ENCODE measurements at regions not wholly inside any gene's neighbourhood (a gene's known extent, or its start where the extent isn't known, plus 50 kb on each side); places are given as distances from the start of the nearest gene placed in this dataset.

GRCh38 chr5:173829826-173830225 is 58.3 kb upstream of the CPEB4 start:
- DNase-seq (ENCODE audit: low spot score): no peak

GRCh38 chr5:173830421-173830820 is 57.7 kb upstream of the CPEB4 start:
- DNase-seq (ENCODE audit: low spot score): no peak

GRCh38 chr5:173831196-173831914 is 56.8 kb upstream of the CPEB4 start:
- DNase-seq (ENCODE audit: low spot score): no peak

- DNase-seq (ENCODE audit: low spot score): no peak
Measured at GRCh38 chr5:173832386-173832785, 55.8 kb upstream of the CPEB4 start.

GRCh38 chr5:173833196-173833985 is 54.8 kb upstream of the CPEB4 start:
- no peak for DNase-seq (ENCODE audit: low spot score)

- DNase-seq (ENCODE audit: low spot score): no peak
Measured at GRCh38 chr5:173834071-173834771, 53.9 kb upstream of the CPEB4 start.

GRCh38 chr5:173835131-173835530 is 53.0 kb upstream of the CPEB4 start:
- no peak for DNase-seq (ENCODE audit: low spot score)

GRCh38 chr5:173835661-173836060 is 52.5 kb upstream of the CPEB4 start:
- DNase-seq (ENCODE audit: low spot score): no peak

- no peak for DNase-seq (ENCODE audit: low spot score)
Measured at GRCh38 chr5:173837654-173838053, 50.5 kb upstream of the CPEB4 start.

Data from HT-29 (cell line).